ENCODE measurements at regions not wholly inside any gene's neighbourhood (a gene's known extent, or its start where the extent isn't known, plus 50 kb on each side); places are given as distances from the start of the nearest gene placed in this dataset.

DNA sequence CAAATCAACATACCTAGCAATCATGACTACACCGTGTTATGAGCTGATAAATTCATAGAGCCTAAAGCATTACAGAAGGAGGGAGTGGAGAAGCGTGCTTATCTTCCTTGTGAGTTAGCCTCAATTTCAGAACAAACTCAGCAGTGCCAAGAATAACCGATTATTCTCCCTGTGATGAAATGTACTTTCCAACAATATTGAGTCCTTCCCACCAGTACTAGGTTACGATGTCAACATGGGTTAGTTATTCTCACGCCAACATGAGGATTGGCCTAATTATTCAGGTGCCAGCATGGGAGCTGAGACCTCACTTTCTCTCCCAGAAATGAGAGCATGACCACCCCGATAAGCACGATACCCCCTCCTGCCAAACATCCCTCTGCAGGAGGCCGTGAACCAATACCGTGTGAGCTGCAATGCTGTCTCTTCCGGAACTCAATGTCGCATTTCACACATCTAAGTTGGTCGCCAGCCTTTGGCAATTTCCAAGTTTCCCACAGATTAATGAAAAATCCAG is 193.7 kb downstream of the ENC1 start:
- TF ChIP-seq ZNF596 (tag by site-specific recombination; IDR thresholded peaks at IDR 0.05) (no peak), ZNF639 (tag by site-specific recombination; IDR thresholded peaks at IDR 0.05) (no peak), ZNF292 (tag by site-specific recombination; IDR thresholded peaks at IDR 0.05; ENCODE audit: borderline replicate concordance, low read depth) (no peak), ZNF747 (tag by site-specific recombination; IDR thresholded peaks at IDR 0.05) (no peak), ZSCAN4 (tag by site-specific recombination; IDR thresholded peaks at IDR 0.05) (no peak), ZNF571 (tag by site-specific recombination; IDR thresholded peaks at IDR 0.05) (no peak), ZNF133 (tag by site-specific recombination; IDR thresholded peaks at IDR 0.05) (no peak), ZNF140 (tag by site-specific recombination; IDR thresholded peaks at IDR 0.05) (no peak), CTCF (tag by site-specific recombination; IDR thresholded peaks at IDR 0.05) (no peak), ZNF501 (tag by site-specific recombination; IDR thresholded peaks at IDR 0.05) (no peak)
- TF ChIP-seq, protein P1, sequence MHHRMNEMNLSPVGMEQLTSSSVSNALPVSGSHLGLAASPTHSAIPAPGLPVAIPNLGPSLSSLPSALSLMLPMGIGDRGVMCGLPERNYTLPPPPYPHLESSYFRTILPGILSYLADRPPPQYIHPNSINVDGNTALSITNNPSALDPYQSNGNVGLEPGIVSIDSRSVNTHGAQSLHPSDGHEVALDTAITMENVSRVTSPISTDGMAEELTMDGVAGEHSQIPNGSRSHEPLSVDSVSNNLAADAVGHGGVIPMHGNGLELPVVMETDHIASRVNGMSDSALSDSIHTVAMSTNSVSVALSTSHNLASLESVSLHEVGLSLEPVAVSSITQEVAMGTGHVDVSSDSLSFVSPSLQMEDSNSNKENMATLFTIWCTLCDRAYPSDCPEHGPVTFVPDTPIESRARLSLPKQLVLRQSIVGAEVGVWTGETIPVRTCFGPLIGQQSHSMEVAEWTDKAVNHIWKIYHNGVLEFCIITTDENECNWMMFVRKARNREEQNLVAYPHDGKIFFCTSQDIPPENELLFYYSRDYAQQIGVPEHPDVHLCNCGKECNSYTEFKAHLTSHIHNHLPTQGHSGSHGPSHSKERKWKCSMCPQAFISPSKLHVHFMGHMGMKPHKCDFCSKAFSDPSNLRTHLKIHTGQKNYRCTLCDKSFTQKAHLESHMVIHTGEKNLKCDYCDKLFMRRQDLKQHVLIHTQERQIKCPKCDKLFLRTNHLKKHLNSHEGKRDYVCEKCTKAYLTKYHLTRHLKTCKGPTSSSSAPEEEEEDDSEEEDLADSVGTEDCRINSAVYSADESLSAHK (tag by site-specific recombination; IDR thresholded peaks at IDR 0.05): no peak

Measured in HEK293 (cell line).